ENCODE measurements at regions not wholly inside any gene's neighbourhood (a gene's known extent, or its start where the extent isn't known, plus 50 kb on each side); places are given as distances from the start of the nearest gene placed in this dataset.

- TF ChIP-seq GABPA (IDR thresholded peaks at IDR 0.05 in 1 of 2, conservative IDR thresholded peaks at IDR 0.05 in 1 of 2): no peak
- TF ChIP-seq, protein P1, sequence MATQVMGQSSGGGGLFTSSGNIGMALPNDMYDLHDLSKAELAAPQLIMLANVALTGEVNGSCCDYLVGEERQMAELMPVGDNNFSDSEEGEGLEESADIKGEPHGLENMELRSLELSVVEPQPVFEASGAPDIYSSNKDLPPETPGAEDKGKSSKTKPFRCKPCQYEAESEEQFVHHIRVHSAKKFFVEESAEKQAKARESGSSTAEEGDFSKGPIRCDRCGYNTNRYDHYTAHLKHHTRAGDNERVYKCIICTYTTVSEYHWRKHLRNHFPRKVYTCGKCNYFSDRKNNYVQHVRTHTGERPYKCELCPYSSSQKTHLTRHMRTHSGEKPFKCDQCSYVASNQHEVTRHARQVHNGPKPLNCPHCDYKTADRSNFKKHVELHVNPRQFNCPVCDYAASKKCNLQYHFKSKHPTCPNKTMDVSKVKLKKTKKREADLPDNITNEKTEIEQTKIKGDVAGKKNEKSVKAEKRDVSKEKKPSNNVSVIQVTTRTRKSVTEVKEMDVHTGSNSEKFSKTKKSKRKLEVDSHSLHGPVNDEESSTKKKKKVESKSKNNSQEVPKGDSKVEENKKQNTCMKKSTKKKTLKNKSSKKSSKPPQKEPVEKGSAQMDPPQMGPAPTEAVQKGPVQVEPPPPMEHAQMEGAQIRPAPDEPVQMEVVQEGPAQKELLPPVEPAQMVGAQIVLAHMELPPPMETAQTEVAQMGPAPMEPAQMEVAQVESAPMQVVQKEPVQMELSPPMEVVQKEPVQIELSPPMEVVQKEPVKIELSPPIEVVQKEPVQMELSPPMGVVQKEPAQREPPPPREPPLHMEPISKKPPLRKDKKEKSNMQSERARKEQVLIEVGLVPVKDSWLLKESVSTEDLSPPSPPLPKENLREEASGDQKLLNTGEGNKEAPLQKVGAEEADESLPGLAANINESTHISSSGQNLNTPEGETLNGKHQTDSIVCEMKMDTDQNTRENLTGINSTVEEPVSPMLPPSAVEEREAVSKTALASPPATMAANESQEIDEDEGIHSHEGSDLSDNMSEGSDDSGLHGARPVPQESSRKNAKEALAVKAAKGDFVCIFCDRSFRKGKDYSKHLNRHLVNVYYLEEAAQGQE (IDR thresholded peaks at IDR 0.05): no peak
- TF ChIP-seq CTCF (IDR thresholded peaks at IDR 0.05; ENCODE audit: low read depth, low read length, missing input control): no peak
- no peak for TF ChIP-seq TAF1 (conservative IDR thresholded peaks at IDR 0.05)
- TF ChIP-seq HNF4G (IDR thresholded peaks at IDR 0.05): no peak
- no peak for TF ChIP-seq MAX (IDR thresholded peaks at IDR 0.05)
- TF ChIP-seq JUND (IDR thresholded peaks at IDR 0.05): no peak
These were observed 127.1 kb upstream of the AHI1 start for GRCh38 chr6:135624402-135625295.
